Upper lobe of right lung (tissue), 1 donor: ENCODE measurements at regions not wholly inside any gene's neighbourhood (a gene's known extent, or its start where the extent isn't known, plus 50 kb on each side); places are given as distances from the start of the nearest gene placed in this dataset.

Experiments used
- ATAC-seq: fragments of 200-7000 bp; cut with Tn5 transposase; one replicate; pipeline ENCODE4 v1.9.1; 2020; ENCODE audit warnings: mild to moderate bottlenecking, moderate library complexity
- DNase-seq: peaks from one replicate; pipeline ENCODE4 v3.0.0-alpha.2; 2020
- H3K27ac ChIP-seq: fragments of 200-600 bp; one replicate; pipeline ENCODE4 v1.8.0; 2022
- H3K27me3 ChIP-seq: fragments of 200-600 bp; one replicate; pipeline ENCODE4 v1.8.0; 2022; ENCODE audit warnings: mild to moderate bottlenecking
- H3K36me3 ChIP-seq: fragments of 200-600 bp; one replicate; pipeline ENCODE4 v1.8.0; 2022
- H3K4me1 ChIP-seq: fragments of 200-600 bp; one replicate; pipeline ENCODE4 v1.8.0; 2022
- H3K4me3 ChIP-seq: fragments of 200-600 bp; one replicate; pipeline ENCODE4 v1.8.0; 2022; ENCODE audit warnings: mild to moderate bottlenecking
- H3K9me3 ChIP-seq: fragments of 200-600 bp; one replicate; pipeline ENCODE4 v1.8.0; 2022
- intact Hi-C: fragments of 100-400 bp; cut with DNase I; formaldehyde crosslinking; loops from one replicate; pipeline ENCODE4 v1.11.0; 2022
- TF ChIP-seq, protein P1 (sequence below): fragments of 200-600 bp; IDR thresholded peaks from one replicate; pipeline ENCODE4 v1.8.0; 2022; ENCODE audit warnings: antibody characterized with exemption
- donor health status: DM: no; HTN: yes; CAD: no; lungs with severe emphysema.

DNA sequence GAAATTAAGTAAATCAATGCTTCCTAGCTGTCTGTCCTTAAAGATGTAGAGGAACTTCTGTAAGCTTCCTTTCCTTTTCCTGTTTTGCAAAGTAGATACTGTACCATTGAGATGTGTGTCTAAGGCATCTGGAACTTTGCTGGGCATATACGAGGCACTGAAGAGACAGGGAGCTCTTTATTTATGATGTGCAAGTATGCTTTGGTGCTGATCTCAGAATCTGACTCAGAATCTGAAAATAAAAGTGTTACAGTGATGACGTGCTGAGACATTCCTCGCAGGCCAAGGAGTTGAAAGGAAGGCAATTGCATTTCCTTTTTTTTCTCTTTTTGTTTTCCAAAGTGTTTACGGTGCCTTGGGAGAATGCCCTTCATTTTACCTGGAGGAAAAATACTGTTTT, 230.9 kb upstream of the RGPD4 start:
- DNase-seq (no peak), ATAC-seq (no peak)
- TF ChIP-seq, protein P1, sequence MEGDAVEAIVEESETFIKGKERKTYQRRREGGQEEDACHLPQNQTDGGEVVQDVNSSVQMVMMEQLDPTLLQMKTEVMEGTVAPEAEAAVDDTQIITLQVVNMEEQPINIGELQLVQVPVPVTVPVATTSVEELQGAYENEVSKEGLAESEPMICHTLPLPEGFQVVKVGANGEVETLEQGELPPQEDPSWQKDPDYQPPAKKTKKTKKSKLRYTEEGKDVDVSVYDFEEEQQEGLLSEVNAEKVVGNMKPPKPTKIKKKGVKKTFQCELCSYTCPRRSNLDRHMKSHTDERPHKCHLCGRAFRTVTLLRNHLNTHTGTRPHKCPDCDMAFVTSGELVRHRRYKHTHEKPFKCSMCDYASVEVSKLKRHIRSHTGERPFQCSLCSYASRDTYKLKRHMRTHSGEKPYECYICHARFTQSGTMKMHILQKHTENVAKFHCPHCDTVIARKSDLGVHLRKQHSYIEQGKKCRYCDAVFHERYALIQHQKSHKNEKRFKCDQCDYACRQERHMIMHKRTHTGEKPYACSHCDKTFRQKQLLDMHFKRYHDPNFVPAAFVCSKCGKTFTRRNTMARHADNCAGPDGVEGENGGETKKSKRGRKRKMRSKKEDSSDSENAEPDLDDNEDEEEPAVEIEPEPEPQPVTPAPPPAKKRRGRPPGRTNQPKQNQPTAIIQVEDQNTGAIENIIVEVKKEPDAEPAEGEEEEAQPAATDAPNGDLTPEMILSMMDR: no peak
- intact Hi-C loops: no loop called here
- Histone ChIP-seq H3K27me3 (no peaks in the 10 kb centered on the region), H3K36me3 (no peaks in the 10 kb centered on the region), H3K4me1 (no peaks in the 10 kb centered on the region), H3K9me3 (no peaks in the 10 kb centered on the region), H3K27ac (no peak overlapping the region), H3K4me3 (no peak overlapping the region)

DNA sequence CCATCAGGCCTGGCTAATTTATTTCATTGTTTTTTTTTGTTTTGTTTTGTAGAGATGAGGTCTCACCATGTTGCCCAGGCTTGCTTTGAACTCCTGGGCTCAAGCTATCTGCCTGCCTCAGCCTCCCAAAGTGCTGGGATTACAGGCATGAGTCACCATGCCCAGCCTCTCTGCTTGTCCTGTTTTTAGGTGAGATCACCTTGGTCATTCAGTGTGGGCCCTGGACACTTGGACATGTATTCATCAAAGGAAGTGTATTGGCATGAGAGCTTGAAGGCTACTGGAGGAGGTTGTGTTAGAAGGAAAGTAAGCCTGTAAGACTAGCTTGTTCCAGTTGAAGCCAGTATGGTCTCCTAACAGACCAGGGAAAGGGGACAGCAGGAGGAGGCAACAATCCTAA, 229.2 kb upstream of the RGPD4 start:
- Histone ChIP-seq H3K36me3 (no peaks in the 10 kb centered on the region), H3K4me1 (no peaks in the 10 kb centered on the region), H3K9me3 (no peaks in the 10 kb centered on the region), H3K27me3 (no peaks in the 10 kb centered on the region), H3K27ac (no peak overlapping the region), H3K4me3 (no peak overlapping the region)
- DNase-seq: no peak
- ATAC-seq: no peak
- intact Hi-C loops: no loop called here
- TF ChIP-seq, protein P1: no peak

DNA sequence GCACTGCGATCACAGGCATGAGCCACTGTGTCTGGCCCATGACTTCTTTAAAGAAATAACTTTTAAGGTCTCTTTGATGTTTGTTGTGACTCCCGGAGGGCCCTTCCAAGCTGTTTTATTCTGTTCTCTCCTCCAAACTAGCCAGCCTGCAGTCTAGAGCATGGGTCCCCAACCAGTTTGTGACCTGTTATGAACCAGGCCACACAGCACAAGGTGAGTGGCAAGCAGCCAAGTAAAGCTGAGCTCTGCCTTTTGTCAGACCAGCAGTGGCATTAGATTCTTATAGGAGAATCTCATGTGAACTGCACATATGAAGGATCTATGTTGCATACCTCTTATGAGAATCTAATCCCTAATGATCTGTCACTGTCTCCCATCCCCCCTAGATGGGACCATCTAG, 223.9 kb upstream of the RGPD4 start:
- intact Hi-C loops: no loop called here
- DNase-seq (no peak), ATAC-seq (no peak)
- TF ChIP-seq, protein P1: no peak
- Histone ChIP-seq H3K27ac (no peak overlapping the region), H3K4me1 (no peaks in the 10 kb centered on the region), H3K36me3 (no peaks in the 10 kb centered on the region), H3K9me3 (no peaks in the 10 kb centered on the region), H3K4me3 (no peak overlapping the region), H3K27me3 (no peaks in the 10 kb centered on the region)

DNA sequence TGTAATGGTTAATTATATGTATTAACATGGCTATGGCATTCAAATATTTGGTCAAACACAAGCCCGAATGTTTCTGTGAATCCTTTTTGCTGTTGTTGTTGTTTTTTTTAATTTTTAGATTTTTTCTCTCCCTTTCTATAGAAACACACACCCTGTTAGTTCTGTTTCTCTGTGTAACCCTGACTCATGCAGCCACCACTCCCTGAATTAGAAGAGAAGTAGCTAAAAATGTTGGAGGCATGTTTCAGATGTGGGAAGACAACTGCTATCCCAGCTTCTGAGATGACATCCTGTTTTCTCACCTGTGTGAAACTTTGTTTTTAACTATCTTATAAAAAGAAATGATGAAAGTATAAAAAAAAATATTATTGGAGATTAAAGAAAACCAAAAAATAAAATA, 219.6 kb upstream of the RGPD4 start:
- ATAC-seq: no peak
- Histone ChIP-seq H3K27ac (no peak overlapping the region), H3K4me3 (no peak overlapping the region), H3K36me3 (no peaks in the 10 kb centered on the region), H3K4me1 (no peaks in the 10 kb centered on the region), H3K9me3 (no peaks in the 10 kb centered on the region), H3K27me3 (no peaks in the 10 kb centered on the region)
- TF ChIP-seq, protein P1: no peak
- intact Hi-C loops: no loop called here
- DNase-seq: no peak

DNA sequence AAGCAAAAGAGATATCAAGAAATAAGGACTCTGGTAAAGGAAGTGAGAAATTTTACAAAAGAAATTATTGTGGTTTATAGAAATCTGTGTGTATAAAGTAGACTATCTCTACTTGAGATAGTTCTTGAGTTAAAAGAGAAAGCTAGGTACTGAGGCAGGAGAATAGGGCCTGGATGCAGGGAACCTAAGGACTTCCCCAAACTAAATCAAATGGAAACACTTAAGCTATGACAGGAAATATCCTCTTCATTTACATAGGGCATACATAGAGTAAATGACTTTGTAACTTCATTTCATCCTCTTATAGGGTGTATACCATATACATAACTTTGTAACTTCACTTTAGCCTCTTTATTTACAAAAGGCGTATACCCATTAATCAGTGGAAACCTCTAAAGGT, 219.2 kb upstream of the RGPD4 start:
- no peak overlapping the region for H3K4me3 ChIP-seq
- DNase-seq (no peak), ATAC-seq (no peak)
- H3K36me3 ChIP-seq: no peaks in the 10 kb centered on the region
- intact Hi-C loops: no loop called here
- H3K9me3 ChIP-seq: no peaks in the 10 kb centered on the region
- H3K27ac ChIP-seq: no peak overlapping the region
- no peaks in the 10 kb centered on the region for H3K27me3 ChIP-seq
- TF ChIP-seq, protein P1: no peak
- no peaks in the 10 kb centered on the region for H3K4me1 ChIP-seq

DNA sequence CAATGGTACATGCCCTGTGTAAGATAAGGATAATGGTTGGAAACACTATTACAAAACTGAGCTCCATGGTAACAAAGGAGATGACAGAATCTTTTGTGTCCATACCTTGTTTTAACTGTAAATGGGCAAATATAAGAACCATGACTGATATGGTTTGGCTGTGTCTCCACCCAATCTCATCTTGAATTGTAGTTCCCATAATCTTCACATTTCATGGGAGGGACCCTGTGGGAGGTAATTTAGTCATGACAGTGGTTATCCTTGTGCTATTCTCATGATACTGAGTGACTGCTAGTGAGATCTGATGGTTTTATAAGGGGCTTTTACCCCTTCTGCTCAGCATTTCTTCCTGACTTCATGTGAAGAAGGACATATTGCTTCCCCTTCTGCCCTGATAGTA, 211.7 kb upstream of the RGPD4 start:
- intact Hi-C loops: no loop called here
- no peak for ATAC-seq
- H3K36me3 ChIP-seq: no peaks in the 10 kb centered on the region
- TF ChIP-seq, protein P1: no peak
- peaks cover 8% of the 10 kb centered on the region for H3K9me3 ChIP-seq
- H3K4me3 ChIP-seq: no peak overlapping the region
- no peak for DNase-seq
- no peaks in the 10 kb centered on the region for H3K4me1 ChIP-seq
- H3K27me3 ChIP-seq: no peaks in the 10 kb centered on the region
- no peak overlapping the region for H3K27ac ChIP-seq
